ENCODE measurements at regions not wholly inside any gene's neighbourhood (a gene's known extent, or its start where the extent isn't known, plus 50 kb on each side); places are given as distances from the start of the nearest gene placed in this dataset.

- DNase-seq (ENCODE audit: low read depth), result no peak
Observed at GRCh38 chr11:70815485-70815832, 417.1 kb downstream of the CTTN start.

GRCh38 chr11:70816156-70816678 is 417.9 kb downstream of the CTTN start:
- no peak for DNase-seq (ENCODE audit: low read depth)

GRCh38 chr11:70818351-70818750 is 420.0 kb downstream of the CTTN start:
- no peak for DNase-seq (ENCODE audit: low read depth)

- no peak for DNase-seq (ENCODE audit: low read depth)
Observed at GRCh38 chr11:70819022-70819421, 420.7 kb downstream of the CTTN start.

GRCh38 chr11:70820311-70820710 is 422.0 kb downstream of the CTTN start:
- no peak for DNase-seq (ENCODE audit: low read depth)

- DNase-seq (ENCODE audit: low read depth), result no peak
Observed at GRCh38 chr11:70820712-70821111, 422.4 kb downstream of the CTTN start.

GRCh38 chr11:70823771-70824170 is 425.4 kb downstream of the CTTN start:
- DNase-seq (ENCODE audit: low read depth), result no peak

- no peak for DNase-seq (ENCODE audit: low read depth)
Observed at GRCh38 chr11:70824605-70825245, 426.4 kb downstream of the CTTN start.

- DNase-seq (ENCODE audit: low read depth), result no peak
Observed at GRCh38 chr11:70825893-70826540, 426.4 kb downstream of the SHANK2 start.

- no peak for DNase-seq (ENCODE audit: low read depth)
Observed at GRCh38 chr11:70826541-70827335, 425.6 kb downstream of the SHANK2 start.

- no peak for DNase-seq (ENCODE audit: low read depth)
Observed at GRCh38 chr11:70828593-70829082, 423.7 kb downstream of the SHANK2 start.

- DNase-seq (ENCODE audit: low read depth), result no peak
Observed at GRCh38 chr11:70829134-70829885, 423.1 kb downstream of the SHANK2 start.

- no peak for DNase-seq (ENCODE audit: low read depth)
Observed at GRCh38 chr11:70829886-70830272, 422.5 kb downstream of the SHANK2 start.

GRCh38 chr11:70833011-70833410 is 419.4 kb downstream of the SHANK2 start:
- no peak for DNase-seq (ENCODE audit: low read depth)

GRCh38 chr11:70833554-70833953 is 418.8 kb downstream of the SHANK2 start:
- no peak for DNase-seq (ENCODE audit: low read depth)

GRCh38 chr11:70834277-70834940 is 418.0 kb downstream of the SHANK2 start:
- no peak for DNase-seq (ENCODE audit: low read depth)

GRCh38 chr11:70834984-70835560 is 417.3 kb downstream of the SHANK2 start:
- no peak for DNase-seq (ENCODE audit: low read depth)

GRCh38 chr11:70836071-70836470 is 416.3 kb downstream of the SHANK2 start:
- no peak for DNase-seq (ENCODE audit: low read depth)

- no peak for DNase-seq (ENCODE audit: low read depth)
Observed at GRCh38 chr11:70838198-70838597, 414.2 kb downstream of the SHANK2 start.

GRCh38 chr11:70839851-70840250 is 412.5 kb downstream of the SHANK2 start:
- DNase-seq (ENCODE audit: low read depth), result no peak

- DNase-seq (ENCODE audit: low read depth), result no peak
Observed at GRCh38 chr11:70841264-70841663, 411.1 kb downstream of the SHANK2 start.

Measured in HT1080 (cell line).